ENCODE measurements at regions not wholly inside any gene's neighbourhood (a gene's known extent, or its start where the extent isn't known, plus 50 kb on each side); places are given as distances from the start of the nearest gene placed in this dataset.

- Histone ChIP-seq H3K27me3 (ENCODE audit: control insufficient read depth, insufficient read depth, low read length) (no peaks in the 10 kb centered on the region), H3K36me3 (ENCODE audit: control insufficient read depth, insufficient read depth, low read length) (no peaks in the 10 kb centered on the region), H3K27ac (ENCODE audit: low read length) (no peak overlapping the region), H3K9me3 (ENCODE audit: control insufficient read depth, insufficient read depth, low read depth, low read length) (no peaks in the 10 kb centered on the region), H3K4me1 (ENCODE audit: control insufficient read depth, insufficient read depth, low read length) (no peaks in the 10 kb centered on the region), H3K4me3 (ENCODE audit: low read depth in 2 of 2, low read length in 2 of 2) (no peak overlapping the region)
- in situ Hi-C loops (cut with HindIII; ENCODE audit: low pct_unique_long_range_greater_than_20kb, low sequenced_read_pairs) (no loop called here), intact Hi-C loops (cut with micrococcal nuclease; ENCODE audit: unreplicated experiment) (no loop called here)
- no peak for ATAC-seq
- POLR2A ChIA-PET, result no interaction called here
- no peak for TF ChIP-seq SIN3A (IDR thresholded peaks at IDR 0.05; ENCODE audit: borderline replicate concordance, insufficient read depth, low read depth, low read length)
- no peak for TF ChIP-seq TCF7L2 (IDR thresholded peaks at IDR 0.05; ENCODE audit: low read depth, low read length)
- TF ChIP-seq, protein P1, sequence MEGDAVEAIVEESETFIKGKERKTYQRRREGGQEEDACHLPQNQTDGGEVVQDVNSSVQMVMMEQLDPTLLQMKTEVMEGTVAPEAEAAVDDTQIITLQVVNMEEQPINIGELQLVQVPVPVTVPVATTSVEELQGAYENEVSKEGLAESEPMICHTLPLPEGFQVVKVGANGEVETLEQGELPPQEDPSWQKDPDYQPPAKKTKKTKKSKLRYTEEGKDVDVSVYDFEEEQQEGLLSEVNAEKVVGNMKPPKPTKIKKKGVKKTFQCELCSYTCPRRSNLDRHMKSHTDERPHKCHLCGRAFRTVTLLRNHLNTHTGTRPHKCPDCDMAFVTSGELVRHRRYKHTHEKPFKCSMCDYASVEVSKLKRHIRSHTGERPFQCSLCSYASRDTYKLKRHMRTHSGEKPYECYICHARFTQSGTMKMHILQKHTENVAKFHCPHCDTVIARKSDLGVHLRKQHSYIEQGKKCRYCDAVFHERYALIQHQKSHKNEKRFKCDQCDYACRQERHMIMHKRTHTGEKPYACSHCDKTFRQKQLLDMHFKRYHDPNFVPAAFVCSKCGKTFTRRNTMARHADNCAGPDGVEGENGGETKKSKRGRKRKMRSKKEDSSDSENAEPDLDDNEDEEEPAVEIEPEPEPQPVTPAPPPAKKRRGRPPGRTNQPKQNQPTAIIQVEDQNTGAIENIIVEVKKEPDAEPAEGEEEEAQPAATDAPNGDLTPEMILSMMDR (IDR thresholded peaks at IDR 0.05), result no peak
- no peak for TF ChIP-seq REST (IDR thresholded peaks at IDR 0.05; ENCODE audit: insufficient read depth in 1 of 2, low read depth in 2 of 2, low read length in 1 of 2)
- TF ChIP-seq POLR2AphosphoS5 (IDR thresholded peaks at IDR 0.05; ENCODE audit: low read depth, low read length), result no peak
- BruUV-seq (replicated peaks), result no TSS peak
- CTCF ChIA-PET, result no interaction called here
- no peak for DNase-seq (ENCODE audit: low read depth, low spot score)
Measured at GRCh38 chr6:112990971-112991370, 643.8 kb downstream of the RFPL4B start.

GRCh38 chr6:112991912-112992311, 644.8 kb downstream of the RFPL4B start:
- no TSS peak for BruUV-seq (replicated peaks)
- H3K4me1 ChIP-seq (ENCODE audit: control insufficient read depth, insufficient read depth, low read length), result no peaks in the 10 kb centered on the region
- no peak overlapping the region for H3K27ac ChIP-seq (ENCODE audit: low read length)
- H3K4me3 ChIP-seq (ENCODE audit: low read depth in 2 of 2, low read length in 2 of 2), result no peak overlapping the region
- in situ Hi-C loops (cut with HindIII; ENCODE audit: low pct_unique_long_range_greater_than_20kb, low sequenced_read_pairs), result no loop called here
- TF ChIP-seq TCF7L2 (IDR thresholded peaks at IDR 0.05; ENCODE audit: low read depth, low read length) (no peak), SIN3A (IDR thresholded peaks at IDR 0.05; ENCODE audit: borderline replicate concordance, insufficient read depth, low read depth, low read length) (no peak), POLR2AphosphoS5 (IDR thresholded peaks at IDR 0.05; ENCODE audit: low read depth, low read length) (no peak), REST (IDR thresholded peaks at IDR 0.05; ENCODE audit: insufficient read depth in 1 of 2, low read depth in 2 of 2, low read length in 1 of 2) (no peak)
- TF ChIP-seq, protein P1 (IDR thresholded peaks at IDR 0.05), result no peak
- CTCF ChIA-PET, result no interaction called here
- no peaks in the 10 kb centered on the region for H3K27me3 ChIP-seq (ENCODE audit: control insufficient read depth, insufficient read depth, low read length)
- ATAC-seq, result no peak
- H3K36me3 ChIP-seq (ENCODE audit: control insufficient read depth, insufficient read depth, low read length), result no peaks in the 10 kb centered on the region
- intact Hi-C loops (cut with micrococcal nuclease; ENCODE audit: unreplicated experiment), result no loop called here
- no peaks in the 10 kb centered on the region for H3K9me3 ChIP-seq (ENCODE audit: control insufficient read depth, insufficient read depth, low read depth, low read length)
- POLR2A ChIA-PET, result no interaction called here
- no peak for DNase-seq (ENCODE audit: low read depth, low spot score)
